CD4-positive, alpha-beta T cell treated with Interleukin-21 for 1 hour (primary cell): ENCODE measurements at regions not wholly inside any gene's neighbourhood (a gene's known extent, or its start where the extent isn't known, plus 50 kb on each side); places are given as distances from the start of the nearest gene placed in this dataset.
"Not testable (repeated sequence)": the region's sequence is repeated elsewhere in the genome, so short reads cannot be mapped to it uniquely, and the experiment has no call there.

Experiments
- DNase-seq: peaks from one replicate; pipeline ENCODE4 v3.0.0-alpha.2; 2020

- no peak for DNase-seq
Measured at GRCh38 chr4:77308843-77309242, 151.8 kb downstream of the CCNG2 start.

GRCh38 chr4:77309496-77309895, 152.5 kb downstream of the CCNG2 start:
- no peak for DNase-seq

GRCh38 chr4:77310931-77311330, 153.9 kb downstream of the CCNG2 start:
- DNase-seq, result no peak

GRCh38 chr4:77314697-77315096, 157.7 kb downstream of the CCNG2 start:
- DNase-seq, result no peak

- no peak for DNase-seq
Measured at GRCh38 chr4:77327151-77327550, 170.1 kb downstream of the CCNG2 start.

- DNase-seq, result no peak
Measured at GRCh38 chr4:77332696-77333270, 175.8 kb downstream of the CCNG2 start.

- no peak for DNase-seq
Measured at GRCh38 chr4:77336411-77337142, 179.6 kb downstream of the CCNG2 start.

- DNase-seq, result no peak
Measured at GRCh38 chr4:77342170-77342810, 185.3 kb downstream of the CCNG2 start.

GRCh38 chr4:77344001-77344400, 187.0 kb downstream of the CCNG2 start:
- no peak for DNase-seq

GRCh38 chr4:77344784-77345183, 187.8 kb downstream of the CCNG2 start:
- DNase-seq, result no peak

GRCh38 chr4:77347351-77347966, 190.5 kb downstream of the CCNG2 start:
- DNase-seq, result no peak

- no peak for DNase-seq
Measured at GRCh38 chr4:77348815-77349214, 191.8 kb downstream of the CCNG2 start.

- DNase-seq, result no peak
Measured at GRCh38 chr4:77349364-77349763, 192.4 kb downstream of the CCNG2 start.

GRCh38 chr4:77349796-77350195, 192.8 kb downstream of the CCNG2 start:
- no peak for DNase-seq

- DNase-seq, result no peak
Measured at GRCh38 chr4:77352192-77352591, 195.2 kb downstream of the CCNG2 start.

GRCh38 chr4:77353724-77354315, 196.8 kb downstream of the CCNG2 start:
- not testable (repeated sequence) for DNase-seq

GRCh38 chr4:77354550-77354949, 197.5 kb downstream of the CCNG2 start:
- no peak for DNase-seq

- DNase-seq, result no peak
Measured at GRCh38 chr4:77355731-77356130, 198.7 kb downstream of the CCNG2 start.

- DNase-seq, result peak; percentile 17
Measured at GRCh38 chr4:77358315-77358928, 201.4 kb downstream of the CCNG2 start.

GRCh38 chr4:77360451-77360850, 203.4 kb downstream of the CCNG2 start:
- no peak for DNase-seq

- DNase-seq, result not testable (repeated sequence)
Measured at GRCh38 chr4:77366876-77367275, 209.9 kb downstream of the CCNG2 start.

- DNase-seq, result no peak
Measured at GRCh38 chr4:77367638-77368037, 210.6 kb downstream of the CCNG2 start.

- no peak for DNase-seq
Measured at GRCh38 chr4:77372375-77372774, 215.4 kb downstream of the CCNG2 start.
